Nucleus accumbens (tissue), 56 donors: ENCODE measurements at regions not wholly inside any gene's neighbourhood (a gene's known extent, or its start where the extent isn't known, plus 50 kb on each side); places are given as distances from the start of the nearest gene placed in this dataset.

Experiments
- DNase-seq, 56 donors: peaks; one replicate each; lab custom pipeline; 2025; lab: John Stamatoyannopoulos, UW

- no peak for DNase-seq
Measured at GRCh38 chr7:46661431-46661830, 740.4 kb upstream of the IGFBP3 start.

DNA sequence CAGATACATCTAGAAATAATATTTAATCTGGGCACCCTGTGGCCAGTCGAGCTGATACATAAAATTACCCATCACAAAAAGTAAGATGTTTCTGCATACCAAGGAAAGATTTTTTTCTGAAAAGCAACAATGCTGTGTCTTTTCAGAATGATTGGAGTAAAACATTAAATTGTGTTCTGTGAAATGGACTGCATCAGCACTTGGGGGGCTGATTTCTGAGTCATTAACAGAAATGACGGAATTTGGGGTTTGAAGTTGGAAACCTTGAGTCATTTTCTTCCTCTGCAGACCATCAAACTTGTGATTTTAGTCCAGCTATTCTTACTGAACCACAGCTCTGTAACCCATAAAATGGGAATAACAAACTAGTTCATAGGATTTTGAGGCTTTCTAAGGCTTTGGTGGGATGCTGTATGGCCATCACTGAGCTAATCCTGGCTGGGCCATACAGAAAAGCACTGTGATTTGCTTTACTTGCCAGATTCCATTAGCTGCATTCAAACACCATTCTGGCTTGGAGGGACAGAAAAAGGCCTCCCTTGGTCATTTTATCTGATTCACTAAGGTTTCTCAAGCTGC is 739.4 kb upstream of the IGFBP3 start:
- no peak for DNase-seq

DNA sequence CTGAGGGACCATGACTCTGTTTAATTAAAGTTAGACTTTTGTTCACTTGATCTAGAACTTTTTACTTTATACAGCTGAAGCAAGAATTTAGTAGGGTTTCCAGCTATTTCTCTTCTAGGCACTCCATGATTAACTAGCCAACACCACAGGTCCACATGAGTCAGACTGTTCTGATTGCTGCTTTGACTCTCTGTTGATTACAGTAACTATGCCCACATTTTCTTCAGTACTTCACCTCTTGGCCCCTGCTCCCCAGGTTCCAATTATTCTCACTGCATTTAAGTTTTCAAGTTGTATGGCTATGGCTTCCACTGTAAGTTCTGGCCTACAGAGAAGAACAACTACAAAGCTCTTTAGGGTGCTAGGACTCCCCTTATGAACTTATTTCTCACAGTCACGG is 737.2 kb upstream of the IGFBP3 start:
- DNase-seq, result no peak

DNA sequence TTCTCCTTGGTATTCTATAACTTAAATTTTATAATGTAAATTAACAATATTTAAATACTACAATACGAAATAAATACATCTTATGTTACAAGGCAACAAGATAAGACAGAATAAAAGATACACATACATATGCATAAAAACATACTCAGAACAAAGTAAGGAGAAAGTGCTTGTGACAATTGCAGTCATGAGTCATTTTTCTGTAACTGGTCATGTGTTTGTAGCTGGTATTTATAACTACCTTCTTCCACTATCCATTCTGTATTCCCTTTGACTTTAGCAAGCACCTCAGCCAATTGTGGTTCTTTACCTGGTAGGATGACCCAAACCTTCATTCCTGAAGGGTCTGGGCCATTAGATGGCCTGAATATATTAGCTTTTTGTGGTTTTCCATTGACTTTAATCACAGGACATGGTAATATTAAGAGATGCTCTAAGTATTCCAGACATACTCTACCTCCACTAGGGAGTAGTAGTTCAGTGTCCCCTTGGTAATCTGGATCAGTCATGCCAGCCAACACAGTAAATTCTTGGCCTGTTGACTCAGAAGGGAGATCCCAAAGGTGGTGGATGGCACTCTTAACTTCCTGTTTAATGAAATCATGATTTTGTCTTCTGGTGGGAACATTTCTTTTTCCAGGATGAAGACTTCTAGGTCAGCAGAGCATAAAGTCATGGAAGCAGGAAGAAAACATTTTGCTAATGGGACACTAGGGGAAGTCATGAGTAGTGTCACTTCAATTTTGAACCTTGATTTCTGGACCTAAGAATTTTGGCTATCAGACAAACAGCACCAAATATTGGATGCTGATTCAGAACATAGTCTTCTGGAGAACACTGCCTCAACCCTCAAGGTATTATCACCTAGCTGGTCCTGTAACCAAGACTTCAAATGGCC is 733.7 kb upstream of the IGFBP3 start:
- DNase-seq, result no peak

- no peak for DNase-seq
Measured at GRCh38 chr7:46653848-46654247, 732.8 kb upstream of the IGFBP3 start.

DNA sequence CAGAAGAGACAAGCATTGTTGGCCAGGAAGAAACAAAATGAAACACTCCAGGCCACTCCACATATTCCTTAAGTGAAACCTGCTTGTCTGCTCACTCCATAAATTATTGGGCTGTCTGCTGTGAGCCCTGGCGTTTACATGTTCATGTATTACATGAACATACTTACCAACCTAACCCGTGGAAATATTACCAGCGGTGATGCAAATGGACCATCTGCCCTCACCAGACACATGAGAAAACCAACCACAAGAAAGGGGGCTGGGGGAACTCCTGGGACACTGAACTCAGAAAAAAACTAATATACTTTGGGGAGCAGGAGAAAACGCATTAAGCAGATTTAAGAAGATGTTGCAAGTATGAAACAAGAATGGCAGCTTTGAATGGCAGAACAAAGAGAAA is 731.2 kb upstream of the IGFBP3 start:
- DNase-seq, result no peak

DNA sequence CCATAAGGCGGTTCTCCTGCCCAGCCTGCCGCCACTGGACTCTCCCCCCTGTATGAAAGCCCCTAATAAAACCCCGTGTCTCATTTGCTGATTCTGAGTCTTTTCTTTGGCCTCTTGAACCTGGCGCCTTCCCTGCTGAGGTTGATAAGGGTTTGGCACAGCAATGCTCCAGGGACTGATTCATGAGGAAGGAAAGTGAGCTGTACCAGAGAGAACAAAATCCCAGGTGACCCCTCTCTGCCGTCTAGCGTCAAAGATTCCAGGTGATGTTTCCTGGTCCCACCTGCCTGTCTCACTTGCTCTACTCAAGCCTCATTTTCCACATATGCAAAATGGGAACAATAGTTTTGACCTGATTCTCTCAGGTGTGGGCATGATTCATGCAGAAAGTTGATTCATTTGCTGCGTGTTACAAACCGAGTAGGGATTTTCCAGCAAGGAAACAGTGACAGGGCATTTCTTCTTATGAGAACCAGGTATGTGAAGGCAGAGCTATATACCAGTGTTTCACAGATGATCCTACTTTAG is 730.6 kb upstream of the IGFBP3 start:
- DNase-seq, result no peak

GRCh38 chr7:46651070-46651469 is 730.0 kb upstream of the IGFBP3 start:
- DNase-seq, result no peak

- no peak for DNase-seq
Measured at GRCh38 chr7:46649876-46650275, 728.8 kb upstream of the IGFBP3 start.

DNA sequence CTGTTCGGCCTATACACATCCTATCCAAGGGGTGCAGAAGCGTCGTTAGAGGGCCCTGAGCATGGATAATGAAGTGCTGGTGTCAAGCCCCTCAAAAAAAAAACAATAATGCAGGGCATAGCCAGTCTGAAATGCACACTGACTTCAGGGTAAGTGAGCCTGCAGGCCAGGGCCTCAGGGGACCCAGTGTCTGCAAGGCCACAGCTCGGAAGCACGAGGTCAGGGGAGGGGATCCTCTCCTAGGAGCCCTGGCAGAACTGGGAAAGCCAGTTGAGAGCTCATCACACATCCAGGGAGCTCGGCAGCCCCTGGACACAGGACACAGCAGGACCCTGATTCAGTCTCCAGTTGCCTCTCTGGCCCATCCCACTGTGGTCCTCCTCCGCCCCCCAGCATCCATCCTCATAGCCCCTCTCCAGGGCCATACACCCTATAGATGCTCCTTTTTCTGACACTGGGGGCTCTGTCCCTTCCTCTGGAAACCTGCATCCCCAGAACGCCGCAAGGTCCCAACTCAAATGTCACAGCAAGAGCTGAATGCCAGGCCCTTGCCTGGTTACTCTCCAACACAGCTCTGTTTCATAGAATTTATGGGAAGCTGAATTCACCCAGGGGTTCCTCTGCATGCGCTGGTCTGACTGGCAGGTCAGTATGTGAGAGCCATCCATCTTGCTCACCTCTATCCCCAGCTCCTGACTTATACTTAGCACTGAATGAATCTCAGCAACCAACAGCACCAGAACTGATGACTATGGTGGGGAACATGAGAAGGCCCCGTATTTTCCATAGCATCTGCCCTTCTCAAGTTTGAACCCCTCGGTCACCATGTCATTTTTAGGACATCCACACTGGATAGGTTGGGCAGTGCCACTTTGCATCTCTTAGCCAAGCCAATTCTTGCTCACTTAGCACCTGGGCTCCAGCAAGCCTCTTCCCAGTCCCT is 717.0 kb upstream of the IGFBP3 start:
- DNase-seq, result no peak

DNA sequence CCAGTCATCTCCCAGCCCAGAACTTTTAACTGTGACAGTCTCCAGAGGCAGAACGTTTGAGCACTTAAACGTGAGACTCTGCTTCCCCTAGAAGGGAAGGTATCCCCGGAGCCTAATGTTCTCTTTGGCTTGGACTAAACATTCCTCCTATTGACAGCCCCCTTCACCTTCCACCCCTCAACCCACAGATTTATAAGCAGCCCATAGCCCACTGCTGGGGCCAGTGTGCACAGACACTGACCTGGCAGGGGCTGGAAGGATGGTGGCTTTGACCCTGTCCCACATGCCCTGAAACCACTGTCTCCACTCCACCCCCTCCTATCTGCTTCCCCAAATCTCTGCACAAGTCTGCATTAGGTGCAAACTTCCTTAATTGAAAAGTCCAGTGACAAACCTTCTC is 715.0 kb upstream of the IGFBP3 start:
- DNase-seq, result no peak

GRCh38 chr7:46633630-46634240 is 712.7 kb upstream of the IGFBP3 start:
- no peak for DNase-seq

DNA sequence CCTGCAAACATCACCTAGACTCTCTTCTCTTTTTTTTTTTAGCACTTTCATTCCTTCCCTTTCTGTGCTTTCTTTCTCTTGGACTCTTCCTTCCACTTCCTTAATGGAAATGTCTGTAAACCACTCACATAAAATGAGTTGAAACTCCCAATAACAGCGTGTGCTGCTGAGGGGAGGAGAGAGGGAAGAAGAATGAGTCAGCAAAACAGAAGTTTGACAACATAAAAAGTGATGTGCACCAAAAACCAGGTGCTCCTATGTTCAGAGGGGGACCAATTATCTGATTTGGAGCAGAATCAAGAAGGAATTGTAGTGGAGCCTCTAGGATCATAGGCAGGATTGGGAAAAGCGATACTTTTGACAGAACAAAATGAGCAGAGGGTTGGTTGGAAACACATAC is 712.1 kb upstream of the IGFBP3 start:
- no peak for DNase-seq

DNA sequence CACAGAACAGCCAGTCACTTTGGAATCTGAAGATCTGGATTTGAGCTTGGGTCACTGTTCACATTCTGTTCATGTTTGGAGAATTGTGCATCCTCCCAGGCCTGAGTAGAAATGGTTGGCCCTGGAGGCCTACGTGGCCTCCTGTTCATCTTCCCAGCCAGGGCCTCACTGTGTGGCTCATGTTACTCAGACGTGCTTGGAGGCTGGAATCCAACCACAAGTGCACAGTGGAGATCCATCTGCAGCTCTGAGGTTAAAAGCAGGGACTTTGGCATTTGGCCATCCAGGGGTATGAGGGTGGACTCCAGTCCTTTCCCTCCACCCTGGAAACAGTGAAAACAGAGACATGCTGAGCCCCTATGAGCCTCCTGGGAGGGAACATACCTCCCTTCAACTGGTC is 709.0 kb upstream of the IGFBP3 start:
- no peak for DNase-seq

DNA sequence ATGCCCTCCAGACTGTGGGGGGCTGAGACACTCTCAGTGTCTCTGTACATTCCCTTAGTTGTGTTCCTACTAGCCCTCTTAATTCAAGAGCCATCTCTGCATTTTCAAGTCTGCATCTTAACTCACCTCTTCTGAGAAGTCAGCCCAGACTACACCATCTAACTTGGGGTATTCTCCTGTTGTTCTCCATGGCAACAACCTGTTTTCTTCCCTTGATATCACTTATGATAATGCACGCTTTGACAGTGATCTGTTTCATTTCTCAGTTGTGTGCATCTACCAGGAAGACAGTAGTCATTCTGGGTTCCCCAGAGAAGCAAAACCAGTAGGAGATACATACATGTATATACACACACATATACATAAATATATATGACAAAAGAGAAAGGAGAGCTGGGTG is 707.3 kb upstream of the IGFBP3 start:
- DNase-seq, result no peak

- DNase-seq, result no peak
Measured at GRCh38 chr7:46626691-46627310, 705.7 kb upstream of the IGFBP3 start.

DNA sequence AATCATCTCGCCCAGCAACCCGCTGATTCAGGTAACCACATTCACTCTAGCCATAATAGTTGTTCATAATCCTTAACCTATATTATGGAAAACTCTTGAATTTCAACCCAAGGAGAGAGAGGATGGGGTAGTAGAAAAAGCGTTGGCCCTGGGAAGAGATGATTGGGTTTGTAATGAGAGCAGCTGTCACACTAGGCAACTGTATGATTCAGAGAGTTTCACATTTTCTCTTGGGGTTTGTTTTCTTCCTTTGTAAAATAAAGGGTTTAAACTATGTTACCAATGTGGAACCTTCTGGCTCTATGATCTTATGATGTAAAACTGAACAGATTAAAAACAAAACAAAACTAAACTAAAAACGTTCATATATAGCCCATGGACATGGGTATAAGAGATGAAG is 705.2 kb upstream of the IGFBP3 start:
- DNase-seq, result no peak

DNA sequence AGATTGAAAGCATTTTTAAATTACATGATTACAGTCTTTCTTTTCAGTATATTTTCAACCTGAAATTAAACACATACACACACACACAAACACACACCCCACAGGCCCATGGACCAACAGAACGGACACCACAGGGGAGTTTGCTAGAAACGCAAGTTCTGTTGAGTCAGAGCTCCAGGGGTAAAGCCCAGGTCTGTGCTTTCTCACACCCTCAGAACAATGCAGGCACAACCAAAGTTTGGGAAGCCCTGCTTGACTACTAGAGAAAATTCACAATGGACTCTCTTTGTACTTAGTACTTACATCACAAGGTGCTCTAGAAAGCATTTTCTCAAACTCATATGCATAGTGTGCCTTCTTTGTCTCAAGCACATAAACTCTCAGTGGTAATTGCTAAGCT is 704.0 kb upstream of the IGFBP3 start:
- DNase-seq, result no peak

DNA sequence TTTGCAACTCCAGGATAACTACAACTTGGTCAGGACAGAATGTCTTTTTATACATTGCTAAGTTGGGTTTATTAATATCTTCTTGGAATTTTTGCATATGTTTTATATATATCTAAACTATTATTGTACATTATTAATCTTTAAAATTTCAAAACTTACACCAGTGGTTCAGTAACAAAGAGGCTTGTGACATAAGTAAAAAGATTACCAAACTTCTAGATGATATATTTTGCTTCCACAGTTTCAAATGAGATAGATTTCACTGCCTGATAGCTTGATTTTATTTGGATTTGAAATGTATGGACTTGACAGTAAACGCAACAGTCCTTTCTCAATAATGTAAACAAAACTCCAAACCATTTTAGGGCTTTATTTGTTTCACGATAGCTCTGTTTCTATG is 701.2 kb upstream of the IGFBP3 start:
- DNase-seq, result no peak

GRCh38 chr7:46619723-46620310 is 698.7 kb upstream of the IGFBP3 start:
- no peak for DNase-seq
